ENCODE measurements at regions not wholly inside any gene's neighbourhood (a gene's known extent, or its start where the extent isn't known, plus 50 kb on each side); places are given as distances from the start of the nearest gene placed in this dataset.
A peak's percentile ranks its signal among the peaks of the same experiment; 100 is the strongest.
"Not testable (repeated sequence)": the region's sequence is repeated elsewhere in the genome, so short reads cannot be mapped to it uniquely, and the experiment has no call there.

- H3K27ac ChIP-seq, result peak overlapping the region; percentile 15; the same call in 1 of the 2 replicates
- peak; percentile 92 for TF ChIP-seq CTCF (conservative IDR thresholded peaks at IDR 0.05)
Observed at GRCh38 chr1:53393325-53393792, 65.5 kb upstream of the LRP8 start.

- no peak for TF ChIP-seq CTCF (conservative IDR thresholded peaks at IDR 0.05)
Observed at GRCh38 chr1:53394306-53394705, 64.9 kb upstream of the DMRTB1 start.

GRCh38 chr1:53395671-53396215, 63.5 kb upstream of the DMRTB1 start:
- H3K27ac ChIP-seq, result no peak overlapping the region
- no peak for TF ChIP-seq CTCF (conservative IDR thresholded peaks at IDR 0.05)

More at GRCh38 chr1:53394306-53394705, 64.9 kb upstream of the DMRTB1 start:
- H3K27ac ChIP-seq, result no peak overlapping the region; the same call in 1 of the 2 replicates

- no peak for TF ChIP-seq CTCF (conservative IDR thresholded peaks at IDR 0.05)
- H3K27ac ChIP-seq, result no peak overlapping the region
Observed at GRCh38 chr1:53396573-53397268, 62.5 kb upstream of the DMRTB1 start.

- no peak overlapping the region for H3K27ac ChIP-seq
Observed at GRCh38 chr1:53398091-53398490, 61.1 kb upstream of the DMRTB1 start.

GRCh38 chr1:53398576-53399365, 60.4 kb upstream of the DMRTB1 start:
- TF ChIP-seq CTCF (conservative IDR thresholded peaks at IDR 0.05), result no peak
- no peak overlapping the region for H3K27ac ChIP-seq

More at GRCh38 chr1:53398091-53398490, 61.1 kb upstream of the DMRTB1 start:
- TF ChIP-seq CTCF (conservative IDR thresholded peaks at IDR 0.05), result no peak

GRCh38 chr1:53399370-53400133, 59.6 kb upstream of the DMRTB1 start:
- not testable (repeated sequence) for H3K27ac ChIP-seq

Measured in VCaP (cell line).